Prostate gland (tissue), 2 donors: ENCODE measurements at regions not wholly inside any gene's neighbourhood (a gene's known extent, or its start where the extent isn't known, plus 50 kb on each side); places are given as distances from the start of the nearest gene placed in this dataset.

Source experiments
- DNase-seq: peaks from one replicate; pipeline ENCODE4 v3.0.0-alpha.2; 2019; ENCODE audit warnings: low spot score
- H3K27ac ChIP-seq, 2 donors: fragments of 200-600 bp; sonication (generic); 2 replicates each; pipeline ENCODE4 v1.5.1; 2017 to 2019
- H3K27me3 ChIP-seq: fragments of 200-600 bp; sonication (generic); replicated peaks from 2 replicates; pipeline ENCODE4 v1.5.1; 2019; ENCODE audit not compliant: insufficient read depth
- H3K36me3 ChIP-seq, 2 donors: fragments of 200-600 bp; sonication (generic); 1 replicate in 1 of 2; 2 replicates in 1 of 2; pipeline versions ENCODE4 v1.5.1 to v1.8.1; 2017 to 2019
- H3K4me1 ChIP-seq: fragments of 200-600 bp; sonication (generic); replicated peaks from 2 replicates; pipeline ENCODE4 v1.5.1; 2019
- H3K4me3 ChIP-seq, 2 donors: fragments of 200-600 bp; sonication (generic); 2 replicates each; pipeline ENCODE4 v1.5.1; 2017 to 2019
- H3K9me3 ChIP-seq: fragments of 200-600 bp; sonication (generic); 2 replicates; pipeline ENCODE4 v1.5.1; 2017
- POLR2A ChIP-seq: fragments of 450-650 bp; IDR thresholded peaks from one replicate; pipeline ENCODE4 v1.6.1; 2016; ENCODE audit warnings: antibody characterized with exemption, mild to moderate bottlenecking
- POLR2AphosphoS5 ChIP-seq: sonication (generic); formaldehyde crosslinking; IDR thresholded peaks from one replicate; pipeline ENCODE4 v1.6.1; 2017; ENCODE audit warnings: antibody characterized with exemption
- WGBS: methylation state at CpG from one replicate; pipeline ENCODE4 v1.1.5; 2018; 5-methylcytosine and 5-hydroxymethylcytosine counted together
- intact Hi-C: fragments of 100-400 bp; cut with DNase I; formaldehyde crosslinking; loops from one replicate; pipeline ENCODE4 v1.14.2; 2022
- TF ChIP-seq, protein P1 (sequence below), 4 experiments: fragments of 200-600 bp in 2 of 4; fragments of 450-650 bp in 2 of 4; sonication (generic) in 2 of 4; IDR thresholded peaks; 1 replicate in 3 of 4; 2 replicates in 1 of 4; pipeline ENCODE4 v1.5.1; 2016 to 2019; ENCODE audit warnings: antibody characterized with exemption in 4 of 4, mild to moderate bottlenecking in 2 of 4, moderate library complexity in 2 of 4

DNA sequence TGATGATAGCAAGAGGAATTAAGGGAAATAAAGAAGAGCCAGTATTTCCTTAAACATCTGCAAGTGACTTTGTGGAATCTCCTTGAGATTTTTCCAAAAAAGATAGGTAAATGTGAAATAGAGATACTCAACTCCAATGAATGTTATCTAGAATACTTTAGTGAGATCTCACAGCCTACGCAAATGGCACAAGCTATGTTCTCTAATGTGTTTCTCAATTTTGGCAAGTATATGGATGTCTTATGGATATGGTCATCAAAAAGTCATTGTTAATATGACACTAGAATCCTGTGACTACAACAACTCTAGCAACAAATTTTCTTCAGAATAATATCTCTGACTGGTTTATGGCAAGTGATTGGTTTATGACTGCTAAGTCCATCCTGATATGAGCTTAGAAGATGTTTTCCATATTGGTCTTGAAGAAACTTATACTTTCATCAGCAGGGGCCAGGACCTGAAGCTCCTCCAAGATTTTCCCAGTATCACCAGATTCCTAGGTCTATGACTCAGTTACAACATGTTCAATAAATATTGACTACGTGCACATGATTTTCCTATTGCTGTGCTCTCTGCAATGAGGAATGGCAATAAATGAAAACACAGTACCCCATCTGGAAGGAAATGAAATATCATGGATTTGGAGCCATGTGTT lies 170.9 kb upstream of the THBS1 start:
- no peaks in the 10 kb centered on the region for H3K27me3 ChIP-seq
- no peaks in the 10 kb centered on the region for H3K36me3 ChIP-seq
- TF ChIP-seq, protein P1, sequence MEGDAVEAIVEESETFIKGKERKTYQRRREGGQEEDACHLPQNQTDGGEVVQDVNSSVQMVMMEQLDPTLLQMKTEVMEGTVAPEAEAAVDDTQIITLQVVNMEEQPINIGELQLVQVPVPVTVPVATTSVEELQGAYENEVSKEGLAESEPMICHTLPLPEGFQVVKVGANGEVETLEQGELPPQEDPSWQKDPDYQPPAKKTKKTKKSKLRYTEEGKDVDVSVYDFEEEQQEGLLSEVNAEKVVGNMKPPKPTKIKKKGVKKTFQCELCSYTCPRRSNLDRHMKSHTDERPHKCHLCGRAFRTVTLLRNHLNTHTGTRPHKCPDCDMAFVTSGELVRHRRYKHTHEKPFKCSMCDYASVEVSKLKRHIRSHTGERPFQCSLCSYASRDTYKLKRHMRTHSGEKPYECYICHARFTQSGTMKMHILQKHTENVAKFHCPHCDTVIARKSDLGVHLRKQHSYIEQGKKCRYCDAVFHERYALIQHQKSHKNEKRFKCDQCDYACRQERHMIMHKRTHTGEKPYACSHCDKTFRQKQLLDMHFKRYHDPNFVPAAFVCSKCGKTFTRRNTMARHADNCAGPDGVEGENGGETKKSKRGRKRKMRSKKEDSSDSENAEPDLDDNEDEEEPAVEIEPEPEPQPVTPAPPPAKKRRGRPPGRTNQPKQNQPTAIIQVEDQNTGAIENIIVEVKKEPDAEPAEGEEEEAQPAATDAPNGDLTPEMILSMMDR (IDR thresholded peaks at IDR 0.05), result no peak
- TF ChIP-seq POLR2AphosphoS5 (no peak), POLR2A (no peak)
- no peaks in the 10 kb centered on the region for H3K9me3 ChIP-seq
- H3K4me1 ChIP-seq, result no peaks in the 10 kb centered on the region
- H3K27ac ChIP-seq, result no peak overlapping the region
- 98% methylated on average over 2 of the region's 2 CpGs for WGBS
- DNase-seq, result no peak
- H3K4me3 ChIP-seq, result no peak overlapping the region
- intact Hi-C loops, result no loop called here

DNA sequence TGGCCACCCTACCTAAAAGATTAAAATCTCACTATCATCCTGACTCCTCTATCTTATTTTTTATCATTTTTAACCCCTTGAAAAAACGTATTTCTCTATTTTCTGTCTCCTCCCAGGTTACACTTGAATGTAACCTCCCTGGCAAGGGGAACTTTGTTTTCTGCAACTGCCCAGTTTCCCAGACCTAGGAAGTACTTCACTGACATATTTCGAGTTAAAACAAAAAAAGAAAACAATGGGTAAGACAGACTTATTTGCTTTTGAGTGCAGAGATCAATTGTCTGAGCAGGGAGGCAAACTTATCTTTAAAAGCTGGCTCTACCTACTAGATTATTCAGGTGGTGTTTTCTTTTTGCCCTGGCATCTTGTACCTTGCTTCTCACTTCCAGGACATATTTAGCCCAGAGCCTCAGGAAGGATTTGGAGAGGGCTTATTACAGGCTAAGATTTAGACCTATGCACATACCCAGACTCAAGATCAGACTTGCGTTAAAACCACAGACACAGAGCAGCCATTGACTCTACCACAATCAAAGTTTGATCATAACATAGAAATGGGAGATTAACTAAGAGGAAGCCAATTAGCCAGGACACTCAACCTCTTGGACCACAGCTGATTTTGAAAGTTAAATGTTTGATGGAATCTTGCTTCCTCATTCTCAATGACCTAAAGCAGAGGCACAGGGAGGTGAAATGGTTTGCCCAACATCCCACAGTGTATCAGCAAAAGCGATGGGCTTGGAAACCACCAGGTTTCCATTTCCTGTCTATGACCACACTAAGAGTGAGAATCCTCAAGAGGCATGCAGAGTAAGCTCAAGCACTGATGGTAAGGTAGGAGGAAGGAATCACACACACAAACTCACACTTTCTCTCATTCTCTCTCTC lies 169.5 kb upstream of the THBS1 start:
- H3K9me3 ChIP-seq, result no peaks in the 10 kb centered on the region
- H3K4me3 ChIP-seq, result no peak overlapping the region
- H3K27ac ChIP-seq, result no peak overlapping the region
- TF ChIP-seq, protein P1 (IDR thresholded peaks at IDR 0.05), result no peak
- TF ChIP-seq POLR2AphosphoS5 (no peak), POLR2A (no peak)
- H3K36me3 ChIP-seq, result no peaks in the 10 kb centered on the region
- intact Hi-C loops, result no loop called here
- 76% methylated on average over 4 of the region's 4 CpGs for WGBS
- H3K27me3 ChIP-seq, result no peaks in the 10 kb centered on the region
- DNase-seq, result no peak
- H3K4me1 ChIP-seq, result no peaks in the 10 kb centered on the region

DNA sequence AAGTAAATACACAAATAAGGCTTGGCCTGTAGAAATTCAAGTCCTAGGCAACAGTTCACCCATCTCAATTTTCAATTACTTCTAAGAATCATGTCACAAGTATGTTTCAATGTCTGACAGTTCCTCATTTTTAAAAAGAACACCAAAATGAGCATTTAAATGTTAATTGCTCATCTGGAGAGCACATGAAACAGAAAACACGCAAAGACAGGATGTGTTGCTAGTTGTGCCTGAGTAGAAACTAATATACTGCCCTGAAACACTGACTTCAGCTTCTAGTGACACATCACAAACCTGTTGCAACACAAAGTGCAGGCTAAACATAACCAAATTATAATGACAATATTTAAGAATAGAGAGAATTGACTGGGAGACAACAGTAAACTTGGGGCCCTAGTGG lies 167.3 kb upstream of the THBS1 start:
- H3K4me3 ChIP-seq, result no peak overlapping the region
- no peaks in the 10 kb centered on the region for H3K4me1 ChIP-seq
- H3K36me3 ChIP-seq, result no peaks in the 10 kb centered on the region
- H3K27ac ChIP-seq, result no peak overlapping the region
- intact Hi-C loops, result no loop called here
- TF ChIP-seq POLR2A (no peak), POLR2AphosphoS5 (no peak)
- TF ChIP-seq, protein P1 (IDR thresholded peaks at IDR 0.05), result no peak
- no peak for DNase-seq
- no peaks in the 10 kb centered on the region for H3K27me3 ChIP-seq
- H3K9me3 ChIP-seq, result no peaks in the 10 kb centered on the region
- WGBS, result 61% methylated on average over 1 of the region's 1 CpG

DNA sequence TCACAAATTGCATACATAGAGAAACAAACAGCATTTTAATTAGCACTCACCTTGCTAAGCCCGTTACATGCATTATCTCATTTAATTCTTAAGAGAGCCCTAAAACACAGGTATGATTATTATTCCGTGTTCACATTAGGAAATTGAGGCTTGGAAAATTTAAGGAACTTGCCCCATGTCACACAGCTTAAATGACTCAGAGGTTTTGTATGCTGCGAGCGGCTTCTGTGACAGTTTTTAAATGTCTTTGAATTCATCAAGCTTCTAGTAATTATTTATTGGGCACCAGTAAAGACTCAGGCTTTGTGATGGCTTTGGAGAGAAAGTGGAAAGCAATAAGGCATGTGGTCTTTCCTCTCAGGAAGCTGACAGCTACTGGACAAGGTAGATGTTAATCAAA lies 166.7 kb upstream of the THBS1 start:
- DNase-seq, result no peak
- no peak overlapping the region for H3K27ac ChIP-seq
- H3K36me3 ChIP-seq, result no peaks in the 10 kb centered on the region
- H3K9me3 ChIP-seq, result no peaks in the 10 kb centered on the region
- 90% methylated on average over 4 of the region's 4 CpGs for WGBS
- TF ChIP-seq POLR2A (no peak), POLR2AphosphoS5 (no peak)
- TF ChIP-seq, protein P1 (IDR thresholded peaks at IDR 0.05), result no peak
- no peak overlapping the region for H3K4me3 ChIP-seq
- no peaks in the 10 kb centered on the region for H3K27me3 ChIP-seq
- intact Hi-C loops, result no loop called here
- H3K4me1 ChIP-seq, result no peaks in the 10 kb centered on the region

DNA sequence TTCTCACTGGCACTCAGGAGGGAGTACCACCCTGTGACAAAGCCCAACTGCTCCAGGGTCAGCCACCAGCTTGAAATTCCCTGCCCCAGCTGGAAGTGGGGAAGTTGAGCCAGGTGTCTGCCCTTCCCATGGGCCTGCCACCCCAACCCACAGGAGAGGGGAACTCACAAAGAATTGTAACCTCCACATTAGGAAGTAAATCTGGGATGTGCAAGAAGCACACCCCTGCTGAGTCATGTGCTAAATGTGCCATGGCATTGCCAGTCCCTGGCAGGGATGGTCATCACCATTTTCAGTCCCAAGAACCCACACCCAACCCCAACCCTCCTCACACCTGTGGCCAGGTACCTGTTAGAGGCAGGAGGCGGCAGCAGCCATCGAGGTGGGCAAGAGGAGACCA lies 165.2 kb upstream of the THBS1 start:
- 42% methylated on average over 2 of the region's 2 CpGs for WGBS
- Histone ChIP-seq H3K9me3 (no peaks in the 10 kb centered on the region), H3K27me3 (no peaks in the 10 kb centered on the region), H3K4me1 (no peaks in the 10 kb centered on the region), H3K4me3 (no peak overlapping the region), H3K27ac (no peak overlapping the region), H3K36me3 (no peaks in the 10 kb centered on the region)
- intact Hi-C loops, result no loop called here
- TF ChIP-seq, protein P1 (IDR thresholded peaks at IDR 0.05), result no peak
- no peak for TF ChIP-seq POLR2A
- no peak for TF ChIP-seq POLR2AphosphoS5
- no peak for DNase-seq
